Thyroid gland (tissue), 4 donors: ENCODE measurements at regions not wholly inside any gene's neighbourhood (a gene's known extent, or its start where the extent isn't known, plus 50 kb on each side); places are given as distances from the start of the nearest gene placed in this dataset.

Source experiments
- CTCF ChIP-seq, 6 experiments: fragments of 200-600 bp in 3 of 6; fragments of 450-650 bp in 3 of 6; sonication (generic) in 3 of 6; IDR thresholded peaks; one replicate each; pipeline ENCODE4 v1.5.1; 2016 to 2019; ENCODE audit warnings: antibody characterized with exemption in 6 of 6, mild to moderate bottlenecking in 2 of 6, inconsistent platforms in 1 of 6, moderate library complexity in 1 of 6
- POLR2A ChIP-seq, 2 donors: fragments of 450-650 bp; IDR thresholded peaks; one replicate each; pipeline ENCODE4 v1.6.1; 2017; ENCODE audit warnings: antibody characterized with exemption in 2 of 2, mild to moderate bottlenecking in 2 of 2, moderate library complexity in 1 of 2

GRCh38 chr4:33184657-33185290, 2464.6 kb downstream of the PCDH7 start:
- no peak for TF ChIP-seq POLR2A (IDR thresholded peaks at IDR 0.05)
- TF ChIP-seq CTCF (IDR thresholded peaks at IDR 0.05) = no peak
